ENCODE measurements at regions not wholly inside any gene's neighbourhood (a gene's known extent, or its start where the extent isn't known, plus 50 kb on each side); places are given as distances from the start of the nearest gene placed in this dataset.

DNA sequence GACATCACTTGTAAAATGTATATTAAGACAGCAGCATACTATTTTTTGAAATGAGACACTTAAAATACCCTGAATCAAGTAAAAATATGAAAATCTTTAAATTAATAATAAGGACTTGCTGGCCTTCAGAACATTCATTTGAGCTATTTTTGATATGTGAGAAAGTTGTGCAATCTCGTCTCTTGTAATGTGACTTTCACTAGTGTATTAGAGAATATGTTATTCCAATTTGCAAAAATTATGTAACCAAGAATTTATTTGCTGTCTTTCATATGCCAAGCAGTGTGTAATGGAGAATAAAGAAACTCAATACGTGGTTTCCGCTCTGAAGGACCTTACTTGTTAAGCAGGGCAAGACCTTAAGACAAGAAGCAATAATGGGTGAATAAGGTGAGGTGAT is 375.0 kb upstream of the RUNX1 start:
- FAIRE-seq (no peak), DNase-seq (ENCODE audit: insufficient read length, low spot score) (no peak)
- no peak for TF ChIP-seq POLR2A (IDR thresholded peaks at IDR 0.05; ENCODE audit: low read depth, low read length)

DNA sequence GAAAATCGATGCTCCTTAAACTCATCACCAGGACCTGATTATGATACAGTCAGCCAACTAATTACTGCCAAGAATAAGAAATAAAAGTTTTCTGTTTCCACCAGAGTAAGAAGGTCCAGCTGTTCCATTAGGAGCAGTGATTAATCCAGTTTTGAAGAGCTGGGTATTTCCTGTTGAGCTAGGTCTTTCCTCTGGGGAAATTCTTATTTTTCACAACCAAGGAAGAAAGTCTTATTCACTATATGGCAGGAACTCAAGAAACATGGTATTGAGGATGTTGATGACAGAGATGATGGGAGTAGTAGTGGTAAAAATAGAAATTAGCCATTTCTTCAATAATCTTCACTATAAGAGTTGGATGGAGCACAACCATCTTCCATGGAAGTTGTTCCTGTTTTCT is 374.6 kb upstream of the RUNX1 start:
- FAIRE-seq = no peak
- no peak for TF ChIP-seq POLR2A (IDR thresholded peaks at IDR 0.05; ENCODE audit: low read depth, low read length)
- DNase-seq (ENCODE audit: insufficient read length, low spot score) = no peak

- no peak for DNase-seq (ENCODE audit: insufficient read length, low spot score)
- no peak for FAIRE-seq
- TF ChIP-seq POLR2A (IDR thresholded peaks at IDR 0.05; ENCODE audit: low read depth, low read length) = no peak
These were observed 372.9 kb upstream of the RUNX1 start for GRCh38 chr21:35422011-35422410.

GRCh38 chr21:35421221-35421620 is 372.1 kb upstream of the RUNX1 start:
- DNase-seq (ENCODE audit: insufficient read length, low spot score) (no peak), FAIRE-seq (no peak)
- no peak for TF ChIP-seq POLR2A (IDR thresholded peaks at IDR 0.05; ENCODE audit: low read depth, low read length)

DNA sequence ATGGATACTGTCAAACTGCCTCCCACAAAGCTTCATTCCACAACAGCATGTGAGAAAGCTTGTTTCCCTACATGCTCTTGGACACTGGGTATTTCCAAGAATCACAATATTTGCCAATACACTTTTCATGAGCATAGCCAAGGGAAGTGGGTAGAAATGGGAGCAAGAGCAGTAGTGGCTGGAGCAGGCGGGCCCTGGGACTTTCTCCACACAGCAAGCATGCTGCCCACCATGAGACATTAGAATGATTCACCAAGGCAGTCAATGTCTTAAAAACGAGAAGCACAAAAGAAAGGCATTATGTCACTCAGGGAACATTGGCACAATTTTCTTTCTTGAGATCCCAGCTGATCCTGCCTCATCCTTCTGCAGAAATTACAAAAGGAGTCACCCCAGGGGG is 371.6 kb upstream of the RUNX1 start:
- FAIRE-seq = no peak

DNA sequence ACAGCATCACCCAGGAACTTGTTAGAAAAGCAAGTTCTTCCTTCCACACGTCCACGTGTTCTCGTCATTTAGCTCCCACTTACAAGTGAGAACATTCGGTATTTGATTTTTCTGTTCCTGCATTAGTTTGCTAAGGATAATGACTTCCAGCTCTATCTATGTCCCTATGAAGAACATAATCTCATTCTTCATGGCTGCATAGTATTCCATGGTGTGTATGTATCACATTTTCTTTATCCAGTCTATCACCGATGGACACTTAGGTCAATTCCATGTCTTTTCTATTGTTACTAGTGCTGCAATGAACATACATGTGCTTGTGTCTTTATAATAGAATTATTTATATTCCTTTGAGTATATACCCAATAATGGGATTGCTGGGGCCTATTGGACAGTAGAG is 368.7 kb upstream of the RUNX1 start:
- DNase-seq (ENCODE audit: insufficient read length, low spot score) (no peak), FAIRE-seq (no peak)
- no peak for TF ChIP-seq POLR2A (IDR thresholded peaks at IDR 0.05; ENCODE audit: low read depth, low read length)

More for the DNA sequence above, 371.6 kb upstream of the RUNX1 start:
- no peak for DNase-seq (ENCODE audit: insufficient read length, low spot score)
- TF ChIP-seq POLR2A (IDR thresholded peaks at IDR 0.05; ENCODE audit: low read depth, low read length) = no peak

DNA sequence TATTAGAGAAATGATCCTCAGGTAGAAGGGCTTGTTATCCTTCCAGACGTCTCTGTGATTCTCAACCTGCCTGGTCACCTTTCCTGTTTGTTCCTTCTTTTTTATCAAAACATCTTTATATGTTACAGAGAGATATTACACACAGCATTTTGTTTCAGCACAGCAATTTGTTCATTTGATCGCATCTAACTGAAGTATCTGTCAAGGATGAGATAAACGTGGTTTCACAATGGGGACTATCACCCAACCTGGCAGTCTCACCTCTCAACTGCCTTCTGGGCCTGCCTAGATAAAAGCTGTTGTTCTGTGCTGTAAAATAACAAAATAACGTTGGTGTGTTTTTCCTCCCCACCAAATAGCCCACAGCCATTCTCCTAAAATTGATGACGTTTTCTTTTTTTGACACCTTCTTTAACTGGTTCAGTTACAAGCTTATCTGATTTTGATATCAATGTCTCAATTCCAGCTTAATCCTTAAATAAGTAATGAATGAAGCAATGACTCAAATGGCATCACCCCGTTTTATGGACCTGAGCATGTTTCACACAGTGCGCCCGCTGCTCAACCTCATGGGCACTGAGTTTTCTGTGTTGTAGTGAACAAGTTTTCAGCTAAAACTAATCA is 367.9 kb upstream of the RUNX1 start:
- no peak for TF ChIP-seq POLR2A (IDR thresholded peaks at IDR 0.05; ENCODE audit: low read depth, low read length)
- no peak for FAIRE-seq
- no peak for DNase-seq (ENCODE audit: insufficient read length, low spot score)

DNA sequence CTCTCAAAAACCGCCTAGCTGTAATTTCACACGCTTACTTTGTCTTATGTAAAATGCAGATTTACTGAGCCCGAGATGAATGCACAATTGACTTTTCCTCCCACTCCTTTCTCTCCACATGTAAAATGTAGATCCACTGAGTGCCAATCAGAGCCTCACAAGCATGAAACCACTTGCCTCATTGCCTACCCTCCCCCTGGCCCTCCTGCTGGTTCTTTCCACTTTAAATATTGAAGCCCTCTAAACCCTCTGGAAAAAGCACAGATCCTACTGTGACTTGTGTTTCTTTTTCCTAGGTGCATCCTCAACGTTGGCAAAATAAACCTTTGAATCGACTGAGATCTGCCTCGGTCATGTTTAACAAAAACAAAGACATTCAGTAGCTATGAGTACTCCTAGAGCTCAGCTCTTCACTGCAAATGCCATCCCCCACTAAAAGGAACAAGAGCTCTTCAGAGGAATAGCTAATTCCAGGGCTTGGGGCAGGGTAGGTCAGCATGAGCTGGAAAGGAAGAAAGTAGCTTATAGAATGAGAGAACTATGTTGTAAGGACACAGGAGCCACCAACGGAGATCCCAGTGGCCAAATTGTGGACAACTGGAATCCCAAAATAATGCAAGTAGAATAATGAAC is 365.5 kb upstream of the RUNX1 start:
- FAIRE-seq (no peak), DNase-seq (ENCODE audit: insufficient read length, low spot score) (no peak)

DNA sequence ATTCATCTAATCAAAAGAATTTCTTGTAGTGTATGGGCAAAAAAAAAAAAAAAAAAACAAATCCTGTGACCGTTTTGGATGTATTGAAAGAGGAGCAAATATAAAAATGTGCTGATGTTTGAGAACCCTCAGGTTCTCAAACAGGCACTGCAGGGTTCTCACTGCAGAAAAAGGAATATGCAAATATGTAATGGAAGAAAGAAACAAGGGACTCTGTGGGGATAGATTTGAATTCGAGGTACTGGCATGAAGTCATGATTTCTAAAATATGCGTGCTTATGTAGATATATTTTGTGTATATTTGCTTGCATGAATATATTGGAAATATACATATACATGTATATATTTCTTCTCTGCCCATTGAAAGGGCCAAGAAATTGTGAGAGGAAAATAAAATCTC is 365.0 kb upstream of the RUNX1 start:
- FAIRE-seq = no peak

More for the DNA sequence above, 365.5 kb upstream of the RUNX1 start:
- TF ChIP-seq POLR2A (IDR thresholded peaks at IDR 0.05; ENCODE audit: low read depth, low read length) = no peak

GRCh38 chr21:35412231-35412630 is 363.1 kb upstream of the RUNX1 start:
- no peak for FAIRE-seq
- no peak for TF ChIP-seq POLR2A (IDR thresholded peaks at IDR 0.05; ENCODE audit: low read depth, low read length)

More for the DNA sequence above, 365.0 kb upstream of the RUNX1 start:
- DNase-seq (ENCODE audit: insufficient read length, low spot score) = no peak
- TF ChIP-seq POLR2A (IDR thresholded peaks at IDR 0.05; ENCODE audit: low read depth, low read length) = no peak

GRCh38 chr21:35411434-35411833 is 362.3 kb upstream of the RUNX1 start:
- no peak for FAIRE-seq
- DNase-seq (ENCODE audit: insufficient read length, low spot score) = no peak
- no peak for TF ChIP-seq POLR2A (IDR thresholded peaks at IDR 0.05; ENCODE audit: low read depth, low read length)

More at GRCh38 chr21:35412231-35412630, 363.1 kb upstream of the RUNX1 start:
- no peak for DNase-seq (ENCODE audit: insufficient read length, low spot score)

DNA sequence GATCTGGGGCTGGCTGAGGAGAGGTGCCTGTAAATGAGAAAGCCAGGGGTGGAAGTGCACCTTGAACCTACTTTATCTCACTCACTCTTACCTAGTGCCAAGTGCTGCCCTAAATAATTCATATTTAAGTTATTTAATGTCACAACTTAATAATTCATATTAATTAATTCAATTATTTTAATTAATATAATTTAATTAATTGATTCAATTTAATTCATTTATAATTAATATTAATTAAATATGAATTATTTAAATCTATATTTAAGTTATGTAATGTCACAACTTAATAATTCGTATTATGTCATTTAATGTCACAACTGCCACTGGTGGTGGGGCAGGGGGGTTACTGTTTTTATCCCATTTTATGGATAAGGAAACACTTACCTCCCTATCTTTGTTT is 361.6 kb upstream of the RUNX1 start:
- TF ChIP-seq POLR2A (IDR thresholded peaks at IDR 0.05; ENCODE audit: low read depth, low read length) = no peak
- DNase-seq (ENCODE audit: insufficient read length, low spot score) (no peak), FAIRE-seq (no peak)

- DNase-seq (ENCODE audit: insufficient read length, low spot score) = no peak
- TF ChIP-seq POLR2A (IDR thresholded peaks at IDR 0.05; ENCODE audit: low read depth, low read length) = no peak
- no peak for FAIRE-seq
These were observed 361.0 kb upstream of the RUNX1 start for GRCh38 chr21:35410123-35410522.

GRCh38 chr21:35408401-35408800 is 359.3 kb upstream of the RUNX1 start:
- no peak for TF ChIP-seq POLR2A (IDR thresholded peaks at IDR 0.05; ENCODE audit: low read depth, low read length)
- DNase-seq (ENCODE audit: insufficient read length, low spot score) (no peak), FAIRE-seq (no peak)

DNA sequence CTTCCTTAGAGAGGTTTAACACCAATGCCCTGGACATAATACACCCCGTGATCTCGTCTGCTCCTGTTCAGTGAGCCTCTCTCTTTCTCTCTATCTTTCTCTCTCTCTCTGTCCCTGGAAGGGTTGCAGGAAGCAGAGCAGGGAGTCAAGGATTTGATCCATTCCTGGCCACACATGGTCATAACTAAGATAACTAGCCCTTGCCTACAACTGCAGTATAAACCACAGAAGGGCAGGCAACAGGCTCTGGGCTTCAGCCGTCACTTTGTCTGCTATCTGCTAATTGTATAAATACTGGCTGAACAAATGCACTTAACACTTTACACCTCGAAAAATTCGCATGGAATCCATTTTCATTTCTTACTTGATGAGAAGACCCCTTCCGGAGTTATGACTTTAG is 357.5 kb upstream of the RUNX1 start:
- FAIRE-seq (no peak), DNase-seq (ENCODE audit: insufficient read length, low spot score) (no peak)
- TF ChIP-seq POLR2A (IDR thresholded peaks at IDR 0.05; ENCODE audit: low read depth, low read length) = no peak
